ENCODE measurements at regions not wholly inside any gene's neighbourhood (a gene's known extent, or its start where the extent isn't known, plus 50 kb on each side); places are given as distances from the start of the nearest gene placed in this dataset.

DNA sequence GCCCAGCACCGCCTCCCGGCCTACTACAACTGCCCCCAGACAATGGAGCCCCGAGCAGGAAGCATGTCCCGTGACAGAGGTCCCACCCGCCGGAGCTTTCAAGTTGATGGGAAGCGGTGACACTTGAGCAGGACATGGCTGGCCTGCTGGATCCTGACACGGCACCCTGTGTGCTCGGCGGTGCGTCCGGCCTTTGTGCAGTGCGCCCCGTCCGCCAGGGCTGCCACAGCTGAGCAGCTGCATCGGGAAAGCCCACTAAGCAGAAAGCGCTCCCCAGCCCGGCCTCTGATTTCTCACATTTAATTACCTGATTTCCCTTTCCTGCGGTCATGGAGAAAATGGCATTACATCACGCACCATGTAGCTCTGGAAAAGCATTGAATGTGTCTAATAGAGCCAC is 611.9 kb downstream of the IRX1 start:
- Mint-ChIP-seq H3K27me3 (ENCODE audit: low read depth) (no peaks in the 10 kb centered on the region), H3K9me3 (ENCODE audit: insufficient read depth) (peaks cover 6% of the 10 kb centered on the region), H3K4me3 (no peak overlapping the region), H3K4me1 (ENCODE audit: low read depth) (no peaks in the 10 kb centered on the region), H3K27ac (no peak overlapping the region), H3K36me3 (ENCODE audit: low read depth) (no peaks in the 10 kb centered on the region)
- DNase-seq (no peak), ATAC-seq (no peak)
- POLR2A ChIA-PET, result no interaction called here
- CTCF ChIA-PET, result no interaction called here

DNA sequence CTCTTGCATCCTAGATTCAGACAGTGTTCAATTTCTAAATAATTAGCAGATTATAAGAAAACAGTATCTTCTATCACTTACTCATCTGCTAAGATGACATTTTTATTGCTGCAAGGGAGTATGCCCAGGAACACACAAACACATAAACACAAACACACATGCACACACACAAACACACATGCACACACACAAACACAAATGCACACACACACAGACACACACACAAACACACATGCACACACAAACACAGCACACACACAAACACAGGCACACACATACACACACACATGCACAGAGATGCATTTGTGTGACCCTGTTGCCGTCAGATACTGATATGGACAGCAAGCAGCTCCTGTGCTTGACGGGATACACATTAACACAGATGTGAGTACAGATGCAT is 612.9 kb downstream of the IRX1 start:
- no peaks in the 10 kb centered on the region for H3K36me3 Mint-ChIP-seq (ENCODE audit: low read depth)
- DNase-seq (no peak), ATAC-seq (no peak)
- peaks cover 6% of the 10 kb centered on the region for H3K9me3 Mint-ChIP-seq (ENCODE audit: insufficient read depth)
- POLR2A ChIA-PET, result interaction anchor here (0.5 kb wide), 1 partner anchor 40 kb away, joined by 4 read pairs; no protein-coding TSS in a partner anchor
- no peaks in the 10 kb centered on the region for H3K27me3 Mint-ChIP-seq (ENCODE audit: low read depth)
- CTCF ChIA-PET, result no interaction called here
- H3K4me3 Mint-ChIP-seq, result no peak overlapping the region
- no peak overlapping the region for H3K27ac Mint-ChIP-seq
- no peaks in the 10 kb centered on the region for H3K4me1 Mint-ChIP-seq (ENCODE audit: low read depth)

DNA sequence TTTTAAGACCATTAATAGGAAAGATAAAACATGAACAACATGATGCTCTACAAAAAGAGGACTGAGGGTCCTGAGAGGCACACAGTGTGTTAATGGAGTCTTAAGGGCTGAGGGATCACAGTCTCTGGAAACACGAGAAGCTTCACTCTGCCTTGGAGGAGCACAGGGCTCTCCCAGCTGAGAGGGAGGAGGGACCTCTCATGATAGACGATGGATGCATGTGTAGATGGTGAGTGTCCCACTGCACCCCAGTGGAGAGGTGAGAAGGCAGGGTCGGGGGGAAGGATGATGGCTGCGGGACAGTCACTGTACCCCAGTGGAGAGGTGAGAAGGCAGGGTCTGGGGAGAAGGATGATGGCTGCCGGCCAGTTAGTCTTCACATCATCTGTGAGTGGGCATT is 613.4 kb downstream of the IRX1 start:
- H3K36me3 Mint-ChIP-seq (ENCODE audit: low read depth), result no peaks in the 10 kb centered on the region
- no peak for DNase-seq
- no peak overlapping the region for H3K27ac Mint-ChIP-seq
- H3K4me3 Mint-ChIP-seq, result no peak overlapping the region
- H3K27me3 Mint-ChIP-seq (ENCODE audit: low read depth), result no peaks in the 10 kb centered on the region
- ChIA-PET CTCF (no interaction called here), POLR2A (no interaction called here)
- no peak for ATAC-seq
- H3K9me3 Mint-ChIP-seq (ENCODE audit: insufficient read depth), result peaks cover 6% of the 10 kb centered on the region
- H3K4me1 Mint-ChIP-seq (ENCODE audit: low read depth), result no peaks in the 10 kb centered on the region

DNA sequence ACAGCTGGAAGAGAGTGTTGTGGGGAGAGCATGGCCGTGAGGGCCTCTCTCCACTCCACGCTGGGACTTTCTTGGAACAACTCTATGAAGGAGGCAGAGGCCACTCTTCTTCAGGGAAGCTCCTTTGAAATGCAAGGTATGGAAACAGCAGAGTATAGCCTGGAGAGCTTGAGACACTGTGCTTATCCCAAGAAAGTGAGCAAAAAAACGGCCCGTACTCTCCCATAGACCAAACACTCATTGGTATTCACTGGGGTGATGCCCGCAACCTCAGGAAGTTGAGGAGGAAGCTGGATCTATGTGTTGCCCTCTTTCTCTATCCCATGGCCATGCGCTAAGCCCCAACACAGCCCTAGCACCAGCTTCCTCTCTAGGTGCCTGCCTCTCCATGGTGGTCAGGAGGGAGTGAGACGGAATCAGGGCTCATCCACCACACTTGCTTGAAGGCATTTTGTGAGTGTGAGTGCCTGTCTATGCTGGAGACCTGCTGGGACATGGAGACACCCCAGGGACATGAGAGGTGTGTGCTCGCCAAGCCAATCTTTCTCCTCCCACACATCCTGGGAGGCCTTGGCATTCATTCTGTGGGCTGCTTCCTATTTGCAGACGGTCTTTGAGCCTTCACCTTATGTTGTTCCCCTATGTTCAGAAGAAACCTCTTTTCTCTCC is 616.6 kb downstream of the IRX1 start:
- DNase-seq, result no peak
- CTCF ChIA-PET, result no interaction called here
- no peaks in the 10 kb centered on the region for H3K27me3 Mint-ChIP-seq (ENCODE audit: low read depth)
- H3K36me3 Mint-ChIP-seq (ENCODE audit: low read depth), result no peaks in the 10 kb centered on the region
- no peak for ATAC-seq
- H3K9me3 Mint-ChIP-seq (ENCODE audit: insufficient read depth), result peaks cover 6% of the 10 kb centered on the region
- POLR2A ChIA-PET, result no interaction called here
- H3K4me3 Mint-ChIP-seq, result no peak overlapping the region
- H3K4me1 Mint-ChIP-seq (ENCODE audit: low read depth), result no peaks in the 10 kb centered on the region
- H3K27ac Mint-ChIP-seq, result no peak overlapping the region

DNA sequence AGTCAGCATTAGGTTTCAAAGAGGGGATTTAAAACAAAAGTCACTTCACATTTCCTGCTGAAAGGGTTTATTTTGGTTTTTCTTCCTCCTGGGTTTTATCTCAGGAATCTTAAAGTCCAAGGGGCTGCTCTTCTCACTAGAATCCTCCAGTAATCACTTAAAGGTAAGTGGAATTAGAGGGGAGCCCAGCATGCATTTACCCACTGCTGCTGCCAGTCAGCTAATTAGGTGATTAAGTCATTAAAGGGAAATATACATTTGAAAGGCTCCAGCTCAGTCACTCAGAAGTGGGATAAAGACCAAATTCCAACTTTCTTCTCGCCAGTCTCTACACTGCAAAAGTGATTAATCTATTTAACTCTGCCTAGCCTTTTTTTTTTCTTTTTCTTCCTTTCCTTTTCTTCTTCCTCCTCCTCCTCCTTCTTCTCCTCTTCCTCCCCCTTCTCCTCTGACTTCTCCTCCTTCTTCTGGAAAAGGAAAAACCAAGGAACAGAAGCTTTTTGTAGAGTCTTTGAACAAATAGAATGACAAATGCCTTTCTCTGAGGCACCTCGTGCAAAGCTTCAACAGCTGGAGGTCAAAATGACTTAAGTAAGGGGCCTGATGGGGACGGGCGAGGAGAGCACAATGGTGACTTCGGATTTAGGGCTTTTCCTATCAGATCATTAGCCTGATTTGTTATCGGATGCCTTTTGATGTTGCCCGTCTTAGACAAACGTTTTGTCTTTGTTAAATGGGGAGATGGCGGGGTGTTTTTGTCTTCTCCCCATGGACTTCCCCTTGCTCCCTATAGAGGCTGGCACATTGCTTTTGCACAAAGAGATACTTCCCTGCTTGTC is 617.6 kb downstream of the IRX1 start:
- DNase-seq, result no peak
- Mint-ChIP-seq H3K36me3 (ENCODE audit: low read depth) (no peaks in the 10 kb centered on the region), H3K4me3 (no peak overlapping the region), H3K27me3 (ENCODE audit: low read depth) (no peaks in the 10 kb centered on the region), H3K27ac (no peak overlapping the region), H3K9me3 (ENCODE audit: insufficient read depth) (peaks cover 6% of the 10 kb centered on the region), H3K4me1 (ENCODE audit: low read depth) (no peaks in the 10 kb centered on the region)
- ChIA-PET POLR2A (no interaction called here), CTCF (no interaction called here)
- ATAC-seq, result no peak

DNA sequence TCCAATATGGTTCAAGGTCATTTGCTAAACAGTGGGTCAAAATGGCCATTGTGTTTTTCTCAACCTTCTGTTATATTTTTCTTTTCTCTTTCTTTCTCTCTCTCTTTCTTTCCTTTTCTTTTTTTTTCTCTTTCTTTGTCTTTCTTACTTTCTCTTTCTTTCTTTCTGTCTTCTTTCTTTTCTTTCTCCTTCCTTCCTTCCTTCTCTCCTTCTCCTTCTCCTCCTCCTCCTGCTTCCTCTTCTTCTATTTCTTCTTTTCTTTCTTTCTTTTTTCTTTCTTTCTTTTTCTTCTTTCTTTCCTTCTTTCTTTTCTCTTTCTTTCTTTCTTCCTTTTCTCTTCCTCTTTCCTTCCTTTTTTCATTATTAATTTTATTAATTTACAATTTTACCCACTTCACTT is 619.5 kb downstream of the IRX1 start:
- POLR2A ChIA-PET, result no interaction called here
- ATAC-seq, result no peak
- DNase-seq, result no peak
- CTCF ChIA-PET, result no interaction called here
- Mint-ChIP-seq H3K27me3 (ENCODE audit: low read depth) (no peaks in the 10 kb centered on the region), H3K4me3 (no peak overlapping the region), H3K36me3 (ENCODE audit: low read depth) (no peaks in the 10 kb centered on the region), H3K9me3 (ENCODE audit: insufficient read depth) (no peaks in the 10 kb centered on the region), H3K27ac (no peak overlapping the region), H3K4me1 (ENCODE audit: low read depth) (no peaks in the 10 kb centered on the region)

DNA sequence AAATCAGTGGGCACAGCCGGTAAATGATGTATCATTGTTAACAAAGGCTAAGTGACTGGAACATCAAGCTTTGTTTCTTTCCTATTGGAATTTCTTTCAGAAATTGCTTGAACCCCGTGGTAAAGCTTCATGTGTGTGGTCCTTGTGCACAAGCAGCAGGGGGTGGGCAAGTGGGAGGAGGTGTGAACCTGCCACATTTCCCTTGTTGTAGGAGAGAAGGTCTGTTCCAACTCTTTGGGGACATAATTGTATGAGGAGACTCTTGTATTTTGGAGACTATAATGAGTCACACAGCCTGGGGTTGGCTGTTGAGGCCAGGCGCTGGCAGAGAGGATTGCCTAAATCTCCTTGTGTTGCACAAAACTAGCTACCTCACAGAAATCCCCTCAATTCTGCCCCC is 620.5 kb downstream of the IRX1 start:
- Mint-ChIP-seq H3K36me3 (ENCODE audit: low read depth) (no peaks in the 10 kb centered on the region), H3K9me3 (ENCODE audit: insufficient read depth) (no peaks in the 10 kb centered on the region), H3K4me1 (ENCODE audit: low read depth) (no peaks in the 10 kb centered on the region), H3K27ac (no peak overlapping the region), H3K4me3 (no peak overlapping the region), H3K27me3 (ENCODE audit: low read depth) (no peaks in the 10 kb centered on the region)
- POLR2A ChIA-PET, result no interaction called here
- ATAC-seq (no peak), DNase-seq (no peak)
- CTCF ChIA-PET, result no interaction called here

DNA sequence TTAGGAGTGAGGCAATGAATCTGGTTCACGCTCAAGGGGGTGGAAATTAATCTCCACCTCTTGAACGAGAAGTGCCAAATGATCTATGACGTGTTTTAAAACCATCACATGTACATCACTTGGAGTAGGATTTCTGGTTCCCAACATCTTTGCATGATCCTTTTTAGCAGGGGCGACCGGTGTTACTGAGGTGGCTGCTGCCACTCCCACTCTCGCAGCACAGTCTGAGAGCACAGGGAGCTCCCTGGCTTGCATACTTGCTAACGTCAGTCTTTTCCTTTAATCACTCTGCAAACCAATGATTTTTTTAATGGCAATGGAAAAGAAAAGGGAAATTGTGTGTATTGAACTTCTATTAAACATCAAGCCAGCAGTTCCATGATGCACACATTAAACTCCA is 624.4 kb downstream of the IRX1 start:
- CTCF ChIA-PET, result no interaction called here
- Mint-ChIP-seq H3K4me3 (no peak overlapping the region), H3K27ac (no peak overlapping the region), H3K27me3 (ENCODE audit: low read depth) (no peaks in the 10 kb centered on the region), H3K9me3 (ENCODE audit: insufficient read depth) (no peaks in the 10 kb centered on the region), H3K36me3 (ENCODE audit: low read depth) (no peaks in the 10 kb centered on the region), H3K4me1 (ENCODE audit: low read depth) (no peaks in the 10 kb centered on the region)
- DNase-seq (no peak), ATAC-seq (no peak)
- POLR2A ChIA-PET, result no interaction called here

DNA sequence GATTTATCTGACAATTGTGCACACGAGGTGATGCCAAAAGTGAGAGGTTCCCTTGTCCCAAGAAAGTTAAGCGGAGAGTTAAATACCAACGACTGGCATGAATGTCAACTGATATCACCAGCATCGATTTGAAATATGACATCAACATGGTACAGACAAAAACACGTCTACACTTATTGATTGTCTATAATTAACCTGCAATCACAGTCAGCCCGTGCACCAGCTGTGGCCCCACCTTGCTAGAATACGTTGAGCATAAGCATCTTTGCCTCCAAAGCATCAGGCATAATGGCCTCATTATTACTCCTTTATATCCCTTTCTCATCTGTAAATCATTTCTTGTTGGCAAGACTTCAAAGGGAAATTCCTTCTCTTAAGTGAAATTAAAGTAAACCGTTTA is 625.4 kb downstream of the IRX1 start:
- Mint-ChIP-seq H3K36me3 (ENCODE audit: low read depth) (no peaks in the 10 kb centered on the region), H3K4me1 (ENCODE audit: low read depth) (no peaks in the 10 kb centered on the region), H3K27me3 (ENCODE audit: low read depth) (no peaks in the 10 kb centered on the region), H3K4me3 (no peak overlapping the region), H3K9me3 (ENCODE audit: insufficient read depth) (no peaks in the 10 kb centered on the region), H3K27ac (no peak overlapping the region)
- ATAC-seq, result no peak
- DNase-seq, result no peak
- ChIA-PET POLR2A (no interaction called here), CTCF (no interaction called here)

DNA sequence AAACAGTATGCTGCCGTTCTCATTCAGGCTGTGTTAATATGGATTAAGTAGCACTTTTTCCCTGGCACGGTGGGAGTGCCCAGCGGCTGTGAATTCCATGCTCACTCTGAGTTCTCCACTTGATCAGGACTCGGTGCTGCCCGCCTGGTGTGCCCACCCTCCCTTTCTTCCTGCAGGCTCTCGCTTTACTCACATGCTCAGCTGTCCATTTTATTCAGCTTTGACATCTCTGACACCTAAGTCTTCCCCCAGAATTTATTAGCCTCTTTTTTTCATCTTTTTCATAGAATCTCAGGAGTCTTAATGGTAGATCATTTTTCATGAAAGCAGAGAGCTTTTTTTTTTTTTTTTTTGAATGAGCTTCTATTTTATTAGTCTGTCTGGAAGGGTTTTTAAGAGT is 626.5 kb downstream of the IRX1 start:
- H3K9me3 Mint-ChIP-seq (ENCODE audit: insufficient read depth), result no peaks in the 10 kb centered on the region
- POLR2A ChIA-PET, result no interaction called here
- H3K27ac Mint-ChIP-seq, result no peak overlapping the region
- DNase-seq (no peak), ATAC-seq (no peak)
- no peak overlapping the region for H3K4me3 Mint-ChIP-seq
- no peaks in the 10 kb centered on the region for H3K27me3 Mint-ChIP-seq (ENCODE audit: low read depth)
- H3K36me3 Mint-ChIP-seq (ENCODE audit: low read depth), result no peaks in the 10 kb centered on the region
- CTCF ChIA-PET, result no interaction called here
- no peaks in the 10 kb centered on the region for H3K4me1 Mint-ChIP-seq (ENCODE audit: low read depth)

DNA sequence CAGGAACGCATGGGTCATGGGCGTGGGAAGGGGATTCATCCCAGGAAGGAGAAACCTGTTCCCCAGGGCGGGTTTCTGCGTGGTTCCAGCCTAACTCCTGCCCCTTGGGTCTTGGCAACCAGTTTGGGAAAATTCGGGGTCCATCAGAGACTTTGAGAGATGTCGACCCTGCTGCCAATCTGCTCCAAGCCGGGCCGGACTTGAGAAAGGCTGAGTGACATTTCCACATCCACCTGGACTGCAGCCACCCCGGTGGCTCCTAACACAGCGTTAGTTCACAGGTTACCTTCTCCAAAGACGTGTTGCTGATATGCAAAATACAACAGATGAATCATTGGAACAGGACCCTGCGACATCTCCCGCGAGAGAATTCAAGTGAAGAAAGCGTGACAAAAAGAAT is 627.2 kb downstream of the IRX1 start:
- H3K9me3 Mint-ChIP-seq (ENCODE audit: insufficient read depth), result no peaks in the 10 kb centered on the region
- no peaks in the 10 kb centered on the region for H3K36me3 Mint-ChIP-seq (ENCODE audit: low read depth)
- no peak overlapping the region for H3K4me3 Mint-ChIP-seq
- no peak overlapping the region for H3K27ac Mint-ChIP-seq
- no peak for ATAC-seq
- no peak for DNase-seq
- CTCF ChIA-PET, result no interaction called here
- H3K27me3 Mint-ChIP-seq (ENCODE audit: low read depth), result no peaks in the 10 kb centered on the region
- POLR2A ChIA-PET, result no interaction called here
- no peaks in the 10 kb centered on the region for H3K4me1 Mint-ChIP-seq (ENCODE audit: low read depth)

DNA sequence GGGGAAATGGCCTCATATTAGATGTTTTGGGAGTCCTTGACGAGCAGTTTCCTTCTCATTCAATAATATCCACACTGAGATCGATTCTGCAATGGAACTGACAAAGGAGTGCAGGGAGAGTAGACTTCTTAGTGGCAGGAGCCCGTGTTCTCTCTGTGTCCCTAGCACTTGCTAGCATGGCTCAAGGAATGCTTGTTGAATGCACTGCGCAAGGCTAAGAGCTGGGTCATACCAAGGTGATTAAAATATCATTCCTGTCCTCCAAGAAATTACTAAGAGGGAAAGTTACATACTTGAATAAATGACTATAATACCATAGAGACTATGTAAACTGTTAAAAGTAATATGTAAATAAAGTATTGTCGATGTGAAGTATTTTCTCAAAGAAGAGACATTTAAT is 630.1 kb downstream of the IRX1 start:
- ATAC-seq, result no peak
- Mint-ChIP-seq H3K9me3 (ENCODE audit: insufficient read depth) (no peaks in the 10 kb centered on the region), H3K4me3 (no peak overlapping the region), H3K27me3 (ENCODE audit: low read depth) (no peaks in the 10 kb centered on the region), H3K36me3 (ENCODE audit: low read depth) (no peaks in the 10 kb centered on the region), H3K4me1 (ENCODE audit: low read depth) (no peaks in the 10 kb centered on the region), H3K27ac (no peak overlapping the region)
- ChIA-PET POLR2A (no interaction called here), CTCF (no interaction called here)
- no peak for DNase-seq

DNA sequence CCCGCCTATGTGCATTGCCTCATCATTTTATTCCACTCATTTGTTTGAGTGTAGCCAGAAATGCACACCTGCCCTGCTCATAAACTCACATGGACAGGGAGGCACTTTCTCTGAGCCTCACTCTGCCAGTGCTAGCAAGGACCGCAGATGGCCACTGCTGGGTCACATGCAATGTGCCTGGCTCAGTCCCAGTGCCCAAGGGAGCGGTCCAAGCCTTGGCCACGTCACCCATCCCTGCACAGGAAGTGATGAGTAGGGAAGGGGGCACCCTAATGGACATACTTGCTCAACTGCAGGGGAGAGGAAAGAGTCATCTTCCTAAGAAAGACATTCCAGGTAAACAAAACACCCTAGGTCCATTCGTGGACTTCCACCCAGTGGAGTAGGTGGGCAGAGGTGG is 630.9 kb downstream of the IRX1 start:
- DNase-seq (no peak), ATAC-seq (no peak)
- ChIA-PET CTCF (no interaction called here), POLR2A (no interaction called here)
- Mint-ChIP-seq H3K36me3 (ENCODE audit: low read depth) (no peaks in the 10 kb centered on the region), H3K4me3 (no peak overlapping the region), H3K9me3 (ENCODE audit: insufficient read depth) (no peaks in the 10 kb centered on the region), H3K27me3 (ENCODE audit: low read depth) (no peaks in the 10 kb centered on the region), H3K27ac (no peak overlapping the region), H3K4me1 (ENCODE audit: low read depth) (no peaks in the 10 kb centered on the region)
